GM23248 (cell line): ENCODE measurements at regions not wholly inside any gene's neighbourhood (a gene's known extent, or its start where the extent isn't known, plus 50 kb on each side); places are given as distances from the start of the nearest gene placed in this dataset.

Experiments used
- EZH2 ChIP-seq: fragments of 200-600 bp; sonication (generic); IDR thresholded peaks from 2 replicates; pipeline ENCODE4 v1.6.1; 2018; ENCODE audit warnings: antibody characterized with exemption, mild to moderate bottlenecking; ENCODE audit not compliant: insufficient read depth, poor library complexity, severe bottlenecking
- EZH2phosphoT487 ChIP-seq: fragments of 200-600 bp; sonication (generic); IDR thresholded peaks from 2 replicates; pipeline ENCODE4 v1.6.1; 2018; ENCODE audit warnings: antibody characterized with exemption, moderate library complexity, mild to moderate bottlenecking, low read depth; ENCODE audit not compliant: insufficient read depth

GRCh38 chr11:91374794-91375193, 849.8 kb upstream of the FAT3 start:
- no peak for TF ChIP-seq EZH2
- no peak for TF ChIP-seq EZH2phosphoT487
